ENCODE measurements at regions not wholly inside any gene's neighbourhood (a gene's known extent, or its start where the extent isn't known, plus 50 kb on each side); places are given as distances from the start of the nearest gene placed in this dataset.

GRCh38 chr13:90708128-90708527, 639.4 kb upstream of the MIR17HG start:
- POLR2A ChIA-PET: no interaction called here
- Histone ChIP-seq H3K27me3 (replicated peaks in 2 of 5; ENCODE audit: control insufficient read depth in 4 of 5, insufficient read depth in 5 of 5, low read length in 4 of 5) (no peaks in the 10 kb centered on the region), H3K36me3 (ENCODE audit: control insufficient read depth in 4 of 4, insufficient read depth in 4 of 4, low read length in 3 of 4) (no peaks in the 10 kb centered on the region), H3K9me3 (ENCODE audit: control extremely low read depth in 1 of 5, control insufficient read depth in 4 of 5, insufficient read depth in 2 of 5, low read depth in 1 of 5, low read length in 4 of 5) (peaks cover 0 to 2% (median 0%) of the 10 kb centered on the region in 5 experiments), H3K4me1 (ENCODE audit: control extremely low read depth in 1 of 4, control insufficient read depth in 4 of 4, insufficient read depth in 4 of 4, low read length in 3 of 4) (no peaks in the 10 kb centered on the region), H3K27ac (ENCODE audit: insufficient read depth in 1 of 2, low read depth in 1 of 2, low read length in 2 of 2, poor library complexity in 1 of 2, severe bottlenecking in 2 of 2) (no peak overlapping the region), H3K4me3 (ENCODE audit: control insufficient read depth in 1 of 7, extremely low read depth in 1 of 7, insufficient read depth in 4 of 7, low read depth in 2 of 7, low read length in 6 of 7) (no peak overlapping the region)
- WGBS (ENCODE audit: insufficient coverage): no CpG with 5 or more reads among the region's 1 CpG
- CTCF ChIA-PET: no interaction called here
- DNase-seq: no peak

DNA sequence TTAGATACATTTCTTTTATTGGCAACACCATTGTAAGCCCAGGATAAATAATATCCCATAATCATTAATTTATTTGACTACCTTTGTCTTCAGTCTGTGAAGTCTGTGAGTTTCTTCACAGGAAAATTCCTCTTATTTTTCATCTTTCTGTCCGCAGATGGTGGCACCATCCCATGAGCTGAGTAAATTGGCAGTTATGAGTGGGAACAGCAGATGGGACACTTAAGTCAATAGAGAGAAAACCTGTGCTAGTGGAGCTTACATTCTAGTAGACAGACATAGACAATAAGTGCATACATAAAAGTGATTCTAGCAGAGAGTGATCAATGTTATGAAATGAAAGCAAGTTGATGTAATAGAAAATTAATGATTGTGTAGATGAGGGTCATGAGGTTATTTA, 638.2 kb upstream of the MIR17HG start:
- no peak overlapping the region for H3K4me3 ChIP-seq (ENCODE audit: control insufficient read depth in 1 of 7, extremely low read depth in 1 of 7, insufficient read depth in 4 of 7, low read depth in 2 of 7, low read length in 6 of 7)
- no peaks in the 10 kb centered on the region for H3K36me3 ChIP-seq (ENCODE audit: control insufficient read depth in 4 of 4, insufficient read depth in 4 of 4, low read length in 3 of 4)
- H3K27ac ChIP-seq (ENCODE audit: insufficient read depth in 1 of 2, low read depth in 1 of 2, low read length in 2 of 2, poor library complexity in 1 of 2, severe bottlenecking in 2 of 2): no peak overlapping the region
- no peak for DNase-seq
- H3K27me3 ChIP-seq (replicated peaks in 2 of 5; ENCODE audit: control insufficient read depth in 4 of 5, insufficient read depth in 5 of 5, low read length in 4 of 5): no peaks in the 10 kb centered on the region
- WGBS (ENCODE audit: insufficient coverage): 86% methylated on average over 1 of the region's 1 CpG
- ChIA-PET CTCF (interaction anchor here (0.6 to 0.8 kb wide), 2 partner anchors 26 to 133 kb away, joined by 3 read pairs; no protein-coding TSS in a partner anchor), POLR2A (no interaction called here)
- no peaks in the 10 kb centered on the region for H3K4me1 ChIP-seq (ENCODE audit: control extremely low read depth in 1 of 4, control insufficient read depth in 4 of 4, insufficient read depth in 4 of 4, low read length in 3 of 4)
- peaks cover 0 to 2% (median 0%) of the 10 kb centered on the region in 5 experiments for H3K9me3 ChIP-seq (ENCODE audit: control extremely low read depth in 1 of 5, control insufficient read depth in 4 of 5, insufficient read depth in 2 of 5, low read depth in 1 of 5, low read length in 4 of 5)

GRCh38 chr13:90710164-90710759, 637.2 kb upstream of the MIR17HG start:
- no peaks in the 10 kb centered on the region for H3K4me1 ChIP-seq (ENCODE audit: control extremely low read depth in 1 of 4, control insufficient read depth in 4 of 4, insufficient read depth in 4 of 4, low read length in 3 of 4)
- no peak for DNase-seq
- H3K4me3 ChIP-seq (ENCODE audit: control insufficient read depth in 1 of 7, extremely low read depth in 1 of 7, insufficient read depth in 4 of 7, low read depth in 2 of 7, low read length in 6 of 7): no peak overlapping the region
- no peaks in the 10 kb centered on the region for H3K36me3 ChIP-seq (ENCODE audit: control insufficient read depth in 4 of 4, insufficient read depth in 4 of 4, low read length in 3 of 4)
- ChIA-PET CTCF (no interaction called here), POLR2A (no interaction called here)
- no CpG with 5 or more reads among the region's 5 CpGs for WGBS (ENCODE audit: insufficient coverage)
- H3K9me3 ChIP-seq (ENCODE audit: control extremely low read depth in 1 of 5, control insufficient read depth in 4 of 5, insufficient read depth in 2 of 5, low read depth in 1 of 5, low read length in 4 of 5): peaks cover 0 to 2% (median 0%) of the 10 kb centered on the region in 5 experiments
- H3K27ac ChIP-seq (ENCODE audit: insufficient read depth in 1 of 2, low read depth in 1 of 2, low read length in 2 of 2, poor library complexity in 1 of 2, severe bottlenecking in 2 of 2): no peak overlapping the region
- H3K27me3 ChIP-seq (replicated peaks in 2 of 5; ENCODE audit: control insufficient read depth in 4 of 5, insufficient read depth in 5 of 5, low read length in 4 of 5): no peaks in the 10 kb centered on the region

- POLR2A ChIA-PET: no interaction called here
- DNase-seq: peak in 1 of 3 donors; percentile 8
- no CpG with 5 or more reads among the region's 4 CpGs for WGBS (ENCODE audit: insufficient coverage)
- no peaks in the 10 kb centered on the region for H3K27me3 ChIP-seq (replicated peaks in 2 of 5; ENCODE audit: control insufficient read depth in 4 of 5, insufficient read depth in 5 of 5, low read length in 4 of 5)
- no peaks in the 10 kb centered on the region for H3K36me3 ChIP-seq (ENCODE audit: control insufficient read depth in 4 of 4, insufficient read depth in 4 of 4, low read length in 3 of 4)
- peaks cover 0 to 1% (median 0%) of the 10 kb centered on the region in 5 experiments for H3K9me3 ChIP-seq (ENCODE audit: control extremely low read depth in 1 of 5, control insufficient read depth in 4 of 5, insufficient read depth in 2 of 5, low read depth in 1 of 5, low read length in 4 of 5)
- H3K4me3 ChIP-seq (ENCODE audit: control insufficient read depth in 1 of 7, extremely low read depth in 1 of 7, insufficient read depth in 4 of 7, low read depth in 2 of 7, low read length in 6 of 7): no peak overlapping the region
- CTCF ChIA-PET: no interaction called here
- no peaks in the 10 kb centered on the region for H3K4me1 ChIP-seq (ENCODE audit: control extremely low read depth in 1 of 4, control insufficient read depth in 4 of 4, insufficient read depth in 4 of 4, low read length in 3 of 4)
- no peak overlapping the region for H3K27ac ChIP-seq (ENCODE audit: insufficient read depth in 1 of 2, low read depth in 1 of 2, low read length in 2 of 2, poor library complexity in 1 of 2, severe bottlenecking in 2 of 2)
These were observed 633.9 kb upstream of the MIR17HG start for GRCh38 chr13:90713441-90714133.

GRCh38 chr13:90715485-90715884, 632.0 kb upstream of the MIR17HG start:
- Histone ChIP-seq H3K4me1 (ENCODE audit: control extremely low read depth in 1 of 4, control insufficient read depth in 4 of 4, insufficient read depth in 4 of 4, low read length in 3 of 4) (no peaks in the 10 kb centered on the region), H3K4me3 (ENCODE audit: control insufficient read depth in 1 of 7, extremely low read depth in 1 of 7, insufficient read depth in 4 of 7, low read depth in 2 of 7, low read length in 6 of 7) (no peak overlapping the region), H3K9me3 (ENCODE audit: control extremely low read depth in 1 of 5, control insufficient read depth in 4 of 5, insufficient read depth in 2 of 5, low read depth in 1 of 5, low read length in 4 of 5) (peaks cover 0 to 1% (median 0%) of the 10 kb centered on the region in 5 experiments), H3K27ac (ENCODE audit: insufficient read depth in 1 of 2, low read depth in 1 of 2, low read length in 2 of 2, poor library complexity in 1 of 2, severe bottlenecking in 2 of 2) (no peak overlapping the region), H3K27me3 (replicated peaks in 2 of 5; ENCODE audit: control insufficient read depth in 4 of 5, insufficient read depth in 5 of 5, low read length in 4 of 5) (no peaks in the 10 kb centered on the region), H3K36me3 (ENCODE audit: control insufficient read depth in 4 of 4, insufficient read depth in 4 of 4, low read length in 3 of 4) (no peaks in the 10 kb centered on the region)
- POLR2A ChIA-PET: no interaction called here
- DNase-seq: no peak
- CTCF ChIA-PET: no interaction called here
- WGBS (ENCODE audit: insufficient coverage): no CpG with 5 or more reads among the region's 1 CpG

GRCh38 chr13:90717451-90717936, 630.0 kb upstream of the MIR17HG start:
- no peaks in the 10 kb centered on the region for H3K4me1 ChIP-seq (ENCODE audit: control extremely low read depth in 1 of 4, control insufficient read depth in 4 of 4, insufficient read depth in 4 of 4, low read length in 3 of 4)
- CTCF ChIA-PET: no interaction called here
- no peaks in the 10 kb centered on the region for H3K27me3 ChIP-seq (replicated peaks in 2 of 5; ENCODE audit: control insufficient read depth in 4 of 5, insufficient read depth in 5 of 5, low read length in 4 of 5)
- H3K9me3 ChIP-seq (ENCODE audit: control extremely low read depth in 1 of 5, control insufficient read depth in 4 of 5, insufficient read depth in 2 of 5, low read depth in 1 of 5, low read length in 4 of 5): peaks cover 0 to 2% (median 0%) of the 10 kb centered on the region in 5 experiments
- 100% methylated on average over 1 of the region's 3 CpGs for WGBS (ENCODE audit: insufficient coverage)
- POLR2A ChIA-PET: no interaction called here
- no peak for DNase-seq
- H3K4me3 ChIP-seq (ENCODE audit: control insufficient read depth in 1 of 7, extremely low read depth in 1 of 7, insufficient read depth in 4 of 7, low read depth in 2 of 7, low read length in 6 of 7): no peak overlapping the region
- H3K27ac ChIP-seq (ENCODE audit: insufficient read depth in 1 of 2, low read depth in 1 of 2, low read length in 2 of 2, poor library complexity in 1 of 2, severe bottlenecking in 2 of 2): no peak overlapping the region
- no peaks in the 10 kb centered on the region for H3K36me3 ChIP-seq (ENCODE audit: control insufficient read depth in 4 of 4, insufficient read depth in 4 of 4, low read length in 3 of 4)

- no peak for DNase-seq
- no peaks in the 10 kb centered on the region for H3K27me3 ChIP-seq (replicated peaks in 2 of 5; ENCODE audit: control insufficient read depth in 4 of 5, insufficient read depth in 5 of 5, low read length in 4 of 5)
- no peaks in the 10 kb centered on the region for H3K4me1 ChIP-seq (ENCODE audit: control extremely low read depth in 1 of 4, control insufficient read depth in 4 of 4, insufficient read depth in 4 of 4, low read length in 3 of 4)
- 90% methylated on average over 2 of the region's 3 CpGs for WGBS (ENCODE audit: insufficient coverage)
- POLR2A ChIA-PET: no interaction called here
- no peak overlapping the region for H3K27ac ChIP-seq (ENCODE audit: insufficient read depth in 1 of 2, low read depth in 1 of 2, low read length in 2 of 2, poor library complexity in 1 of 2, severe bottlenecking in 2 of 2)
- H3K36me3 ChIP-seq (ENCODE audit: control insufficient read depth in 4 of 4, insufficient read depth in 4 of 4, low read length in 3 of 4): no peaks in the 10 kb centered on the region
- CTCF ChIA-PET: no interaction called here
- H3K9me3 ChIP-seq (ENCODE audit: control extremely low read depth in 1 of 5, control insufficient read depth in 4 of 5, insufficient read depth in 2 of 5, low read depth in 1 of 5, low read length in 4 of 5): peaks cover 0 to 2% (median 0%) of the 10 kb centered on the region in 5 experiments
- H3K4me3 ChIP-seq (ENCODE audit: control insufficient read depth in 1 of 7, extremely low read depth in 1 of 7, insufficient read depth in 4 of 7, low read depth in 2 of 7, low read length in 6 of 7): no peak overlapping the region
These were observed 628.0 kb upstream of the MIR17HG start for GRCh38 chr13:90719461-90719860.
